Liver (tissue), 8 donors: ENCODE measurements at regions not wholly inside any gene's neighbourhood (a gene's known extent, or its start where the extent isn't known, plus 50 kb on each side); places are given as distances from the start of the nearest gene placed in this dataset.

Experiments
- DNase-seq: peaks from one replicate; pipeline ENCODE4 v3.0.0-alpha.2; 2017; ENCODE audit warnings: low spot score
- H3K27ac ChIP-seq, 2 donors: one replicate each; pipeline ENCODE4 v1.7.0; 2013; ENCODE audit warnings: inconsistent platforms in 2 of 2, low read length in 2 of 2, control low read depth in 1 of 2, low read depth in 1 of 2, mild to moderate bottlenecking in 1 of 2
- H3K27me3 ChIP-seq, 4 donors: one replicate each; pipeline versions ENCODE4 v1.6.1 to v1.7.0; 2013; ENCODE audit warnings: low read length in 3 of 4, inconsistent platforms in 1 of 4, mild to moderate bottlenecking in 1 of 4, moderate library complexity in 1 of 4; ENCODE audit not compliant: control insufficient read depth in 4 of 4, insufficient read depth in 4 of 4
- H3K36me3 ChIP-seq, 4 donors: one replicate each; pipeline versions ENCODE4 v1.6.1 to v1.7.0; 2013; ENCODE audit warnings: low read length in 3 of 4, mild to moderate bottlenecking in 3 of 4, low read depth in 1 of 4, moderate library complexity in 1 of 4; ENCODE audit not compliant: control insufficient read depth in 4 of 4, insufficient read depth in 3 of 4
- H3K4me1 ChIP-seq, 4 donors: one replicate each; pipeline versions ENCODE4 v1.6.1 to v1.7.0; 2013; ENCODE audit warnings: low read length in 3 of 4, mild to moderate bottlenecking in 3 of 4, moderate library complexity in 1 of 4; ENCODE audit not compliant: control insufficient read depth in 4 of 4, insufficient read depth in 4 of 4
- H3K4me3 ChIP-seq, 3 donors: one replicate each; pipeline versions ENCODE4 v1.6.1 to v1.7.0; 2013; ENCODE audit warnings: low read length in 3 of 3, control low read depth in 1 of 3, low read depth in 1 of 3, mild to moderate bottlenecking in 1 of 3
- H3K9ac ChIP-seq, 2 donors: one replicate each; pipeline ENCODE4 v1.7.0; 2013; ENCODE audit warnings: low read length in 2 of 2, mild to moderate bottlenecking in 2 of 2, moderate library complexity in 2 of 2, control low read depth in 1 of 2, low read depth in 1 of 2
- H3K9me3 ChIP-seq, 4 donors: one replicate each; pipeline versions ENCODE4 v1.6.1 to v1.7.0; 2013; ENCODE audit warnings: low read length in 3 of 4; ENCODE audit not compliant: control insufficient read depth in 4 of 4
- EGR1 ChIP-seq, 2 donors: IDR thresholded peaks; 2 replicates each; pipeline ENCODE4 v1.6.1; 2016 to 2018; ENCODE audit warnings: antibody characterized with exemption in 2 of 2, low read depth in 2 of 2
- FOXA1 ChIP-seq: IDR thresholded peaks from 2 replicates; pipeline ENCODE4 v1.6.1; 2016; ENCODE audit warnings: antibody characterized with exemption
- FOXA2 ChIP-seq: IDR thresholded peaks from 2 replicates; pipeline ENCODE4 v1.6.1; 2016; ENCODE audit warnings: antibody characterized with exemption
- GABPA ChIP-seq, 2 donors: IDR thresholded peaks in 1 of 2; conservative IDR thresholded peaks in 1 of 2; 2 replicates each; pipeline ENCODE4 v1.6.1; 2016; ENCODE audit warnings: antibody characterized with exemption in 2 of 2, mild to moderate bottlenecking in 1 of 2, moderate library complexity in 1 of 2
- HNF4A ChIP-seq, 2 donors: conservative IDR thresholded peaks; 2 replicates each; pipeline ENCODE4 v1.6.1; 2016; ENCODE audit warnings: antibody characterized with exemption in 2 of 2, mild to moderate bottlenecking in 2 of 2
- HNF4G ChIP-seq: IDR thresholded peaks from 2 replicates; pipeline ENCODE4 v1.6.1; 2016; ENCODE audit warnings: antibody characterized with exemption
- RAD21 ChIP-seq, 2 donors: IDR thresholded peaks; 2 replicates each; pipeline ENCODE4 v1.6.1; 2016; ENCODE audit warnings: antibody characterized with exemption in 2 of 2, mild to moderate bottlenecking in 2 of 2
- RXRA ChIP-seq, 2 donors: IDR thresholded peaks; 2 replicates each; pipeline ENCODE4 v1.6.1; 2017 to 2018; ENCODE audit warnings: antibody characterized with exemption in 2 of 2, mild to moderate bottlenecking in 1 of 2
- TAF1 ChIP-seq: conservative IDR thresholded peaks from 2 replicates; pipeline ENCODE4 v1.6.1; 2016; ENCODE audit warnings: antibody characterized with exemption, mild to moderate bottlenecking
- YY1 ChIP-seq: IDR thresholded peaks from 2 replicates; pipeline ENCODE4 v1.6.1; 2016; ENCODE audit warnings: antibody characterized with exemption, mild to moderate bottlenecking
- WGBS: extraction: QIAGEN DNeasy Blood & Tissue Kit; methylation state at CpG from one replicate; pipeline ENCODE4 v1.1.7; 2013; 5-methylcytosine and 5-hydroxymethylcytosine counted together
- TF ChIP-seq, protein P1 (sequence below): IDR thresholded peaks from 2 replicates; pipeline ENCODE4 v1.6.1; 2016; ENCODE audit warnings: antibody characterized with exemption
- TF ChIP-seq, protein P2 (sequence below): IDR thresholded peaks from 2 replicates; pipeline ENCODE4 v1.6.1; 2016; ENCODE audit warnings: antibody characterized with exemption
- TF ChIP-seq, protein P3 (sequence below): IDR thresholded peaks from 2 replicates; pipeline ENCODE4 v1.6.1; 2016; ENCODE audit warnings: antibody characterized with exemption
- TF ChIP-seq, protein P4 (sequence below): fragments of 150-350 bp; IDR thresholded peaks from 2 replicates; pipeline ENCODE4 v1.5.1; 2017; ENCODE audit warnings: improper control_type of control experiment, low read depth, low read length; ENCODE audit not compliant: missing input control
- TF ChIP-seq, protein P5 (sequence below): IDR thresholded peaks from 2 replicates; pipeline ENCODE4 v1.6.1; 2016; ENCODE audit warnings: antibody characterized with exemption, mild to moderate bottlenecking
- donor health status: healthy.
- donor health status: healthy.
- donor health status: healthy.
- donor health status: healthy.
- donor health status: healthy.

DNA sequence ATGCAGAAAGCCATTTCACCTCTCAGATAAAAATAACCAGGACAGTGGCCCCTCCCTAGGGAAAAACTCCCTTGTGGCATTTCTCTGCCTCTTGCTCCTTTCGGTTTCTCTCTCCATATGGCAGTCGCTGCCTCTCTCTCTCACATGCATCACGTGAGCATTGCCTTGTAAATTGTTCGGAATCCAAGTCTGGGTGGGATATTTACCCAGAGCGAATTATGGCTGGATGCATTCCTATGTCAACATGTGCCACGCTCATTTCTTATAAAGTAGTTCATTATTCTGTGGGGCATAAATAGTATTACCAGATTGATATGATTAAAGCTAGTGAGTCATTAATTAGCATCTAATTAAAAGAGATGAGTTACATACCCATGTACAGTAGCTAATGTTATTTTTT is 392.9 kb downstream of the INSC start (continued):
- TF ChIP-seq, protein P1, sequence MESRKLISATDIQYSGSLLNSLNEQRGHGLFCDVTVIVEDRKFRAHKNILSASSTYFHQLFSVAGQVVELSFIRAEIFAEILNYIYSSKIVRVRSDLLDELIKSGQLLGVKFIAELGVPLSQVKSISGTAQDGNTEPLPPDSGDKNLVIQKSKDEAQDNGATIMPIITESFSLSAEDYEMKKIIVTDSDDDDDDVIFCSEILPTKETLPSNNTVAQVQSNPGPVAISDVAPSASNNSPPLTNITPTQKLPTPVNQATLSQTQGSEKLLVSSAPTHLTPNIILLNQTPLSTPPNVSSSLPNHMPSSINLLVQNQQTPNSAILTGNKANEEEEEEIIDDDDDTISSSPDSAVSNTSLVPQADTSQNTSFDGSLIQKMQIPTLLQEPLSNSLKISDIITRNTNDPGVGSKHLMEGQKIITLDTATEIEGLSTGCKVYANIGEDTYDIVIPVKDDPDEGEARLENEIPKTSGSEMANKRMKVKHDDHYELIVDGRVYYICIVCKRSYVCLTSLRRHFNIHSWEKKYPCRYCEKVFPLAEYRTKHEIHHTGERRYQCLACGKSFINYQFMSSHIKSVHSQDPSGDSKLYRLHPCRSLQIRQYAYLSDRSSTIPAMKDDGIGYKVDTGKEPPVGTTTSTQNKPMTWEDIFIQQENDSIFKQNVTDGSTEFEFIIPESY: no peak
- TF ChIP-seq RAD21 (IDR thresholded peaks at IDR 0.05) (no peak), HNF4A (conservative IDR thresholded peaks at IDR 0.05) (no peak), RXRA (IDR thresholded peaks at IDR 0.05) (no peak)

DNA sequence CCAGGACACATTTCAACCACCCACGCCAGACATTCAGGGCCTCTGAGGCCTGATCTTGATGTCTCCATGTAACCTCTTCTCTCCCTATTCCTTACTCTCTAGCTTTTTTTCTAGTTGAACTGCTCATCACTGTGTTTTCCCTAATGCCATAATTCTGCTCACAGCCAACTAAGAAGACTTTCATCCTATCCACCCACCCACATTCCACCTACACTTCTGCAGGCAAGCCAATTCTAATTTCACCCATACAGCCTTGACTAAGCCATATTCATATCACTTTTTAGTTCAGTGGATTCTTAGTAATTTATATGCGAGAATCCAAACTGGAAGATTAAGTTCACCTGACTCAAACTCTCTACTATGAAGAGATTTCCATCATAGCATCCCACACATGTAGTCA is 394.4 kb downstream of the INSC start:
- Histone ChIP-seq H3K9me3 (no peaks in the 10 kb centered on the region), H3K36me3 (no peaks in the 10 kb centered on the region)
- 94% methylated on average over 2 of the region's 2 CpGs for WGBS

More for the DNA sequence above, 394.4 kb downstream of the INSC start:
- H3K27me3 ChIP-seq: no peaks in the 10 kb centered on the region
- H3K4me3 ChIP-seq: no peak overlapping the region
- H3K27ac ChIP-seq: no peak overlapping the region
- no peak overlapping the region for H3K9ac ChIP-seq
- TF ChIP-seq GABPA (IDR thresholded peaks at IDR 0.05 in 1 of 2, conservative IDR thresholded peaks at IDR 0.05 in 1 of 2): no peak
- no peak for TF ChIP-seq YY1
- TF ChIP-seq, protein P2, sequence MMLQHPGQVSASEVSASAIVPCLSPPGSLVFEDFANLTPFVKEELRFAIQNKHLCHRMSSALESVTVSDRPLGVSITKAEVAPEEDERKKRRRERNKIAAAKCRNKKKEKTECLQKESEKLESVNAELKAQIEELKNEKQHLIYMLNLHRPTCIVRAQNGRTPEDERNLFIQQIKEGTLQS: no peak
- TF ChIP-seq RAD21 (IDR thresholded peaks at IDR 0.05): no peak
- TF ChIP-seq TAF1: no peak
- no peak for TF ChIP-seq FOXA2
- no peak for TF ChIP-seq FOXA1
- TF ChIP-seq EGR1 (IDR thresholded peaks at IDR 0.05; ENCODE audit: low read depth in 2 of 2): no peak
- TF ChIP-seq, protein P1: no peak
- no peak for TF ChIP-seq HNF4G
- TF ChIP-seq, protein P3, sequence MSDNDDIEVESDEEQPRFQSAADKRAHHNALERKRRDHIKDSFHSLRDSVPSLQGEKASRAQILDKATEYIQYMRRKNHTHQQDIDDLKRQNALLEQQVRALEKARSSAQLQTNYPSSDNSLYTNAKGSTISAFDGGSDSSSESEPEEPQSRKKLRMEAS: no peak
- TF ChIP-seq, protein P4, sequence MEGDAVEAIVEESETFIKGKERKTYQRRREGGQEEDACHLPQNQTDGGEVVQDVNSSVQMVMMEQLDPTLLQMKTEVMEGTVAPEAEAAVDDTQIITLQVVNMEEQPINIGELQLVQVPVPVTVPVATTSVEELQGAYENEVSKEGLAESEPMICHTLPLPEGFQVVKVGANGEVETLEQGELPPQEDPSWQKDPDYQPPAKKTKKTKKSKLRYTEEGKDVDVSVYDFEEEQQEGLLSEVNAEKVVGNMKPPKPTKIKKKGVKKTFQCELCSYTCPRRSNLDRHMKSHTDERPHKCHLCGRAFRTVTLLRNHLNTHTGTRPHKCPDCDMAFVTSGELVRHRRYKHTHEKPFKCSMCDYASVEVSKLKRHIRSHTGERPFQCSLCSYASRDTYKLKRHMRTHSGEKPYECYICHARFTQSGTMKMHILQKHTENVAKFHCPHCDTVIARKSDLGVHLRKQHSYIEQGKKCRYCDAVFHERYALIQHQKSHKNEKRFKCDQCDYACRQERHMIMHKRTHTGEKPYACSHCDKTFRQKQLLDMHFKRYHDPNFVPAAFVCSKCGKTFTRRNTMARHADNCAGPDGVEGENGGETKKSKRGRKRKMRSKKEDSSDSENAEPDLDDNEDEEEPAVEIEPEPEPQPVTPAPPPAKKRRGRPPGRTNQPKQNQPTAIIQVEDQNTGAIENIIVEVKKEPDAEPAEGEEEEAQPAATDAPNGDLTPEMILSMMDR: no peak
- TF ChIP-seq HNF4A (conservative IDR thresholded peaks at IDR 0.05): no peak
- TF ChIP-seq, protein P5, sequence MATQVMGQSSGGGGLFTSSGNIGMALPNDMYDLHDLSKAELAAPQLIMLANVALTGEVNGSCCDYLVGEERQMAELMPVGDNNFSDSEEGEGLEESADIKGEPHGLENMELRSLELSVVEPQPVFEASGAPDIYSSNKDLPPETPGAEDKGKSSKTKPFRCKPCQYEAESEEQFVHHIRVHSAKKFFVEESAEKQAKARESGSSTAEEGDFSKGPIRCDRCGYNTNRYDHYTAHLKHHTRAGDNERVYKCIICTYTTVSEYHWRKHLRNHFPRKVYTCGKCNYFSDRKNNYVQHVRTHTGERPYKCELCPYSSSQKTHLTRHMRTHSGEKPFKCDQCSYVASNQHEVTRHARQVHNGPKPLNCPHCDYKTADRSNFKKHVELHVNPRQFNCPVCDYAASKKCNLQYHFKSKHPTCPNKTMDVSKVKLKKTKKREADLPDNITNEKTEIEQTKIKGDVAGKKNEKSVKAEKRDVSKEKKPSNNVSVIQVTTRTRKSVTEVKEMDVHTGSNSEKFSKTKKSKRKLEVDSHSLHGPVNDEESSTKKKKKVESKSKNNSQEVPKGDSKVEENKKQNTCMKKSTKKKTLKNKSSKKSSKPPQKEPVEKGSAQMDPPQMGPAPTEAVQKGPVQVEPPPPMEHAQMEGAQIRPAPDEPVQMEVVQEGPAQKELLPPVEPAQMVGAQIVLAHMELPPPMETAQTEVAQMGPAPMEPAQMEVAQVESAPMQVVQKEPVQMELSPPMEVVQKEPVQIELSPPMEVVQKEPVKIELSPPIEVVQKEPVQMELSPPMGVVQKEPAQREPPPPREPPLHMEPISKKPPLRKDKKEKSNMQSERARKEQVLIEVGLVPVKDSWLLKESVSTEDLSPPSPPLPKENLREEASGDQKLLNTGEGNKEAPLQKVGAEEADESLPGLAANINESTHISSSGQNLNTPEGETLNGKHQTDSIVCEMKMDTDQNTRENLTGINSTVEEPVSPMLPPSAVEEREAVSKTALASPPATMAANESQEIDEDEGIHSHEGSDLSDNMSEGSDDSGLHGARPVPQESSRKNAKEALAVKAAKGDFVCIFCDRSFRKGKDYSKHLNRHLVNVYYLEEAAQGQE: no peak
- no peaks in the 10 kb centered on the region for H3K4me1 ChIP-seq
- no peak for DNase-seq
